Heart right ventricle (tissue), 16 donors: ENCODE measurements at regions not wholly inside any gene's neighbourhood (a gene's known extent, or its start where the extent isn't known, plus 50 kb on each side); places are given as distances from the start of the nearest gene placed in this dataset.

Experiments used
- ATAC-seq, 8 donors: fragments of 200-7000 bp; cut with Tn5 transposase; one replicate each; pipeline ENCODE4 v1.9.1; 2020; ENCODE audit warnings: mild to moderate bottlenecking in 8 of 8, moderate library complexity in 8 of 8, moderate number of reproducible peaks in 1 of 8
- DNase-seq, 2 donors: peaks; one replicate each; pipeline ENCODE4 v3.0.0-alpha.2; 2020
- H3K27ac ChIP-seq, 10 donors: fragments of 200-600 bp; sonication (generic) in 2 of 10; one replicate each; pipeline versions ENCODE4 v1.5.0 to v1.8.0; 2020 to 2022; ENCODE audit warnings: mild to moderate bottlenecking in 3 of 10
- H3K27me3 ChIP-seq, 7 donors: fragments of 200-600 bp; one replicate each; pipeline ENCODE4 v1.8.0; 2021 to 2022; ENCODE audit warnings: mild to moderate bottlenecking in 2 of 7
- H3K36me3 ChIP-seq, 9 donors: fragments of 200-600 bp; sonication (generic) in 1 of 9; one replicate each; pipeline versions ENCODE4 v1.5.0 to v1.8.0; 2020 to 2022; ENCODE audit warnings: mild to moderate bottlenecking in 2 of 9
- H3K4me1 ChIP-seq, 9 donors: fragments of 200-600 bp; sonication (generic) in 1 of 9; one replicate each; pipeline versions ENCODE4 v1.5.0 to v1.8.0; 2020 to 2022; ENCODE audit warnings: mild to moderate bottlenecking in 4 of 9
- H3K4me3 ChIP-seq, 10 donors: fragments of 200-600 bp; sonication (generic) in 2 of 10; one replicate each; pipeline versions ENCODE4 v1.5.0 to v1.8.0; 2020 to 2022; ENCODE audit warnings: mild to moderate bottlenecking in 7 of 10, moderate library complexity in 2 of 10
- H3K9me3 ChIP-seq, 11 donors: fragments of 200-600 bp in 10 of 11; sonication (generic) in 2 of 11; one replicate each; pipeline versions ENCODE4 v1.5.0 to v1.8.0; 2013 to 2022; ENCODE audit warnings: mild to moderate bottlenecking in 2 of 11, control low read depth in 1 of 11, moderate library complexity in 1 of 11
- CTCF ChIP-seq, 9 donors: fragments of 200-600 bp; sonication (generic) in 2 of 9; IDR thresholded peaks; one replicate each; pipeline versions ENCODE4 v1.5.0 to v1.8.0; 2021 to 2022; ENCODE audit warnings: antibody characterized with exemption in 9 of 9, mild to moderate bottlenecking in 5 of 9, moderate library complexity in 1 of 9
- WGBS, 2 donors: extraction: QIAGEN DNeasy Blood & Tissue Kit; methylation state at CpG; one replicate each; pipeline ENCODE4 v1.1.7; 2013; ENCODE audit warnings: inconsistent platforms in 1 of 2; 5-methylcytosine and 5-hydroxymethylcytosine counted together
- intact Hi-C, 10 donors: fragments of 100-400 bp; cut with DNase I; formaldehyde crosslinking; loops; one replicate each; pipeline versions ENCODE4 v1.11.1 to v1.14.2; 2022
- donor health status: Arrhythmogenic right ventricular cardiomyopathy.
- donor health status: ischemic (EF 13 %, LVEDD 7.1; RV severe dilation, severe dysfunction).
- donor health status: healthy with polysubstance abuse.
- donor health status: DM: no; HTN: yes; CAD: no.
- donor health status: DM: no; HTN: no; CAD: no.
- donor health status: ischemic (EF 25% LVEDD 6.9; RV normal size, moderate dysfunction).
- donor health status: ischemic (EF 25% LVEDD 5.7; RV mildly dilated, moderate dysfunction).
- donor health status: healthy.
- donor health status: DM: yes; HTN: yes; CAD: no.
- donor health status: Ischemic cardiomyopathy.
- donor health status: ischemic (EF 35%, LVEDD 5.7; RV mildly dilated, moderate dysfunction).
- donor health status: nonischemic (EF 11% LVEDD 7.7; RV severe dilation, severe dysfunction).
- donor health status: DM: yes; HTN: yes; CAD: no.
- donor health status: PGD.
- donor health status: ischemic (EF 29% LVEDD 5.4; RV normal size, mild dysfunction).
- donor health status: nonischemic (EF 23%, LVEDD 6.1; RV moderate dilation, normal function).

DNA sequence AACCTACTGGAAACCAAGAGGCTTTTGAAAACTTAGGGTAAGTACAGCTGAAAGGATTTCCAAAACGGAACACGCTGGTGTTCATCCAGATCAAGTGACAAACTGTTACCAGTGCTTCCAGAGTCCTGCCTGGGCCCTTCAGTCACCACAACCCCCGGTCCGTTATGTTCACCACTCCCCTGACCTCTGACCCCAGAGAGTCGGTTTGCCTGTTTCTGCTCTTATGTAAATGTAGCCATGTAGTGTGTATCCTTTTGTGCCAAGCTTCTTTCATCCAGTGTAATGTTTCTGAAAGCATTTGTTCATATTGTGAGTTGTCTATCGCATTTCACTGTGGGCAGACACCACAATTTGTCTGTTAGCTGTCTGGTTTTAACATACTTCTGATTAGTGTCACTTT lies 217.5 kb downstream of the NCK2 start:
- ATAC-seq (no peak), DNase-seq (no peak)
- intact Hi-C loops = loop anchor here in 2 of 10 donors (10.0 kb wide), 2 partner anchors 377 to 387 kb away; no protein-coding TSS in a partner anchor
- Histone ChIP-seq H3K27me3 (no peaks in the 10 kb centered on the region), H3K4me1 (no peaks in the 10 kb centered on the region), H3K36me3 (no peaks in the 10 kb centered on the region), H3K27ac (no peak overlapping the region), H3K4me3 (no peak overlapping the region), H3K9me3 (no peaks in the 10 kb centered on the region)
- TF ChIP-seq CTCF (IDR thresholded peaks at IDR 0.05) = no peak
- 90 to 96% methylated on average over 6 of the region's 6 CpGs for WGBS, 2 donors

GRCh38 chr2:105961599-105962146 lies 217.0 kb downstream of the NCK2 start:
- intact Hi-C loops = loop anchor here in 2 of 10 donors (10.0 kb wide), 2 partner anchors 377 to 387 kb away; no protein-coding TSS in a partner anchor
- Histone ChIP-seq H3K9me3 (no peaks in the 10 kb centered on the region), H3K27me3 (no peaks in the 10 kb centered on the region), H3K4me3 (no peak overlapping the region), H3K4me1 (no peaks in the 10 kb centered on the region), H3K27ac (no peak overlapping the region), H3K36me3 (no peaks in the 10 kb centered on the region)
- 94 to 96% methylated on average over 6 of the region's 6 CpGs for WGBS, 2 donors
- no peak for DNase-seq
- no peak for ATAC-seq
- TF ChIP-seq CTCF (IDR thresholded peaks at IDR 0.05) = no peak

DNA sequence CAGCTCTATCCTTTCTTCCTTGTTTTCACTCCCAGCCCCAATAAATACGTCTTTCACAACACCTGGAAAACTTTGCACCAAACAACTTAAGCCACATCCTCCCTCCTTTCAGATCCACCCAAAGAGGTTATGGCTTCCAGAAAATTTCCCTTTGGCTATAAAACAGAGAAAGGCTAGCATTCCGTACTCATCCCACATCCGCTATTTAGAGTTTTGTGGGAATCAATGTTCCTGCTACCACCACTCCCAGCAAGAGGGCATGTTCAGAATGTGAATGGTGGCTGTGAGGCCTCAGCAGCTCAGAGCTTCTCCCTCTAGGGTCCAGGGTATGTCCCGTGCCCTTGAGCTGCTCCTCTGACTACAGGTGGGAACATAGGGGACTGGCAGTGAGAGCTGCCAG lies 214.6 kb downstream of the NCK2 start:
- Histone ChIP-seq H3K4me3 (no peak overlapping the region), H3K9me3 (no peaks in the 10 kb centered on the region), H3K27me3 (no peaks in the 10 kb centered on the region), H3K36me3 (no peaks in the 10 kb centered on the region), H3K4me1 (no peaks in the 10 kb centered on the region), H3K27ac (no peak overlapping the region)
- WGBS, 2 donors = 88 to 98% methylated on average over 4 of the region's 4 CpGs
- TF ChIP-seq CTCF (IDR thresholded peaks at IDR 0.05) = no peak
- intact Hi-C loops = loop anchor here in 2 of 10 donors (10.0 kb wide), 2 partner anchors 105 to 125 kb away; a partner anchor contains a TSS
- no peak for DNase-seq
- ATAC-seq = no peak

DNA sequence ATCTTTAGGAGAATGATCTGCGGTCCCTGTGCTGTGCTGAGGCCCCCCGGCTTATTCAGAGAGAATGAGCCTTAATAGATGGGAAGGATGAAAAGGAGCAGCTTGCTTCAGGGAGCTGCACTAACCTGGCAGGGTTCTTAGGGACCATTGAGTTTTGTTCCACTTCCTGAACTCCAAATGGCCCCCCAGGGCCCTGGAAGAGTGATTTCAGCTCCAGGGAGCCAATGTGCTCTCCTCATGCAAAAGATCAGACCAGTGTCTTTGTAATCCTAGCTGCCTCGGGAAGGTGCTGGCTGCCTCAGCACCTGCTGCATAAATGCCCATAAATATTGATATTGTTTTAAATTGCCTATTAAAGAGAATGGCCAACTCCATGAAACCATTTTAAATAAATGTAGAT lies 210.2 kb downstream of the NCK2 start:
- no peak overlapping the region for H3K27ac ChIP-seq
- H3K27me3 ChIP-seq = peaks cover 0 to 5% (median 0%) of the 10 kb centered on the region in 7 donors
- no peaks in the 10 kb centered on the region for H3K36me3 ChIP-seq
- ATAC-seq (no peak), DNase-seq (no peak)
- intact Hi-C loops = loop anchor here in 2 of 10 donors (10.0 kb wide), 2 partner anchors 110 to 130 kb away; a partner anchor contains a TSS
- no peak overlapping the region for H3K4me3 ChIP-seq
- no peaks in the 10 kb centered on the region for H3K9me3 ChIP-seq
- 93 to 96% methylated on average over 3 of the region's 3 CpGs for WGBS, 2 donors
- H3K4me1 ChIP-seq = peaks cover 0 to 22% (median 12%) of the 10 kb centered on the region in 9 donors
- no peak for TF ChIP-seq CTCF (IDR thresholded peaks at IDR 0.05)
